ENCODE measurements at regions not wholly inside any gene's neighbourhood (a gene's known extent, or its start where the extent isn't known, plus 50 kb on each side); places are given as distances from the start of the nearest gene placed in this dataset.

DNA sequence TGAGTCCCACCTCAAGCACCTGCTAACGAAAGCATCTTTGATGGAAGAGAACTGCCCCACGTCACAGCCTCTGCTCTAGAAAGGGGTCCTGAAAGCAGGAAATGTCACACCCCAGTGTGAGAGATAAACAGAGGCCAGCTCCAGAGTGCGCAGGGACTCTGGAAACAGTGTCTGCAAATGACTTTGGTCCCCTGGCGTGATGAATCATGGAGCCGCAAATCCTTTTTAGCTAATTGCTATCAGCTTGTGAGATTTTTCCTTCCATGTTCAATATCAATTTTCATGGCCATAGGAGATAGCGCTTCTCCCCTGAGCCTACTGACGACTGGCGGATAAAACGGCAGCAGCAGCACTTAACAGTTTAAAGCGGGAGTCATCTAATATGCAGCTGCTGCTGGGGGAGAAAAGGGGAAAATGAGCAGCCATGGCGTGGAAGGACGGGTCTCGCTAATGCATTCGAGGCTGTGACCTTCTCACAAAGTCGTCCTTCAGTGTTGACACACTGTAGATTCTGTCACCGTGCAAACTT is 209.6 kb upstream of the IRX1 start:
- no peak overlapping the region for H3K27ac Mint-ChIP-seq

More for the DNA sequence above, 209.6 kb upstream of the IRX1 start:
- ATAC-seq (no peak), DNase-seq (ENCODE audit: low spot score) (no peak)
- Mint-ChIP-seq H3K9me3 (no peaks in the 10 kb centered on the region), H3K36me3 (no peaks in the 10 kb centered on the region), H3K27me3 (ENCODE audit: low read depth) (no peaks in the 10 kb centered on the region), H3K4me3 (no peak overlapping the region), H3K4me1 (peaks cover 5% of the 10 kb centered on the region; the same call in 1 of the 2 replicates)
- TF ChIP-seq ARID4B (CRISPR knock-in tag; IDR thresholded peaks at IDR 0.05; ENCODE audit: borderline replicate concordance) (no peak), GABPB1 (CRISPR knock-in tag; IDR thresholded peaks at IDR 0.05) (no peak), SMAD4 (CRISPR knock-in tag; IDR thresholded peaks at IDR 0.05) (no peak), PREB (CRISPR knock-in tag; IDR thresholded peaks at IDR 0.05; ENCODE audit: borderline replicate concordance) (no peak), ZNF423 (CRISPR knock-in tag; IDR thresholded peaks at IDR 0.05) (no peak), EMX1 (CRISPR knock-in tag; IDR thresholded peaks at IDR 0.05) (no peak), SMAD3 (CRISPR knock-in tag; IDR thresholded peaks at IDR 0.05; ENCODE audit: borderline replicate concordance) (no peak), ESRRA (CRISPR knock-in tag; IDR thresholded peaks at IDR 0.05; ENCODE audit: borderline replicate concordance) (no peak)
- TF ChIP-seq, protein P1, sequence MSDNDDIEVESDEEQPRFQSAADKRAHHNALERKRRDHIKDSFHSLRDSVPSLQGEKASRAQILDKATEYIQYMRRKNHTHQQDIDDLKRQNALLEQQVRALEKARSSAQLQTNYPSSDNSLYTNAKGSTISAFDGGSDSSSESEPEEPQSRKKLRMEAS (CRISPR knock-in tag; IDR thresholded peaks at IDR 0.05): no peak
- TF ChIP-seq, protein P2, sequence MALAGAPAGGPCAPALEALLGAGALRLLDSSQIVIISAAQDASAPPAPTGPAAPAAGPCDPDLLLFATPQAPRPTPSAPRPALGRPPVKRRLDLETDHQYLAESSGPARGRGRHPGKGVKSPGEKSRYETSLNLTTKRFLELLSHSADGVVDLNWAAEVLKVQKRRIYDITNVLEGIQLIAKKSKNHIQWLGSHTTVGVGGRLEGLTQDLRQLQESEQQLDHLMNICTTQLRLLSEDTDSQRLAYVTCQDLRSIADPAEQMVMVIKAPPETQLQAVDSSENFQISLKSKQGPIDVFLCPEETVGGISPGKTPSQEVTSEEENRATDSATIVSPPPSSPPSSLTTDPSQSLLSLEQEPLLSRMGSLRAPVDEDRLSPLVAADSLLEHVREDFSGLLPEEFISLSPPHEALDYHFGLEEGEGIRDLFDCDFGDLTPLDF (CRISPR knock-in tag; IDR thresholded peaks at IDR 0.05): no peak
- TF ChIP-seq, protein P3, sequence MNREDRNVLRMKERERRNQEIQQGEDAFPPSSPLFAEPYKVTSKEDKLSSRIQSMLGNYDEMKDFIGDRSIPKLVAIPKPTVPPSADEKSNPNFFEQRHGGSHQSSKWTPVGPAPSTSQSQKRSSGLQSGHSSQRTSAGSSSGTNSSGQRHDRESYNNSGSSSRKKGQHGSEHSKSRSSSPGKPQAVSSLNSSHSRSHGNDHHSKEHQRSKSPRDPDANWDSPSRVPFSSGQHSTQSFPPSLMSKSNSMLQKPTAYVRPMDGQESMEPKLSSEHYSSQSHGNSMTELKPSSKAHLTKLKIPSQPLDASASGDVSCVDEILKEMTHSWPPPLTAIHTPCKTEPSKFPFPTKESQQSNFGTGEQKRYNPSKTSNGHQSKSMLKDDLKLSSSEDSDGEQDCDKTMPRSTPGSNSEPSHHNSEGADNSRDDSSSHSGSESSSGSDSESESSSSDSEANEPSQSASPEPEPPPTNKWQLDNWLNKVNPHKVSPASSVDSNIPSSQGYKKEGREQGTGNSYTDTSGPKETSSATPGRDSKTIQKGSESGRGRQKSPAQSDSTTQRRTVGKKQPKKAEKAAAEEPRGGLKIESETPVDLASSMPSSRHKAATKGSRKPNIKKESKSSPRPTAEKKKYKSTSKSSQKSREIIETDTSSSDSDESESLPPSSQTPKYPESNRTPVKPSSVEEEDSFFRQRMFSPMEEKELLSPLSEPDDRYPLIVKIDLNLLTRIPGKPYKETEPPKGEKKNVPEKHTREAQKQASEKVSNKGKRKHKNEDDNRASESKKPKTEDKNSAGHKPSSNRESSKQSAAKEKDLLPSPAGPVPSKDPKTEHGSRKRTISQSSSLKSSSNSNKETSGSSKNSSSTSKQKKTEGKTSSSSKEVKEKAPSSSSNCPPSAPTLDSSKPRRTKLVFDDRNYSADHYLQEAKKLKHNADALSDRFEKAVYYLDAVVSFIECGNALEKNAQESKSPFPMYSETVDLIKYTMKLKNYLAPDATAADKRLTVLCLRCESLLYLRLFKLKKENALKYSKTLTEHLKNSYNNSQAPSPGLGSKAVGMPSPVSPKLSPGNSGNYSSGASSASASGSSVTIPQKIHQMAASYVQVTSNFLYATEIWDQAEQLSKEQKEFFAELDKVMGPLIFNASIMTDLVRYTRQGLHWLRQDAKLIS (CRISPR knock-in tag; IDR thresholded peaks at IDR 0.05; ENCODE audit: borderline replicate concordance): no peak
- ChIA-PET POLR2A (no interaction called here), CTCF (no interaction called here)

Measured in WTC11 (cell line).